GM21619 (cell line): ENCODE measurements at regions not wholly inside any gene's neighbourhood (a gene's known extent, or its start where the extent isn't known, plus 50 kb on each side); places are given as distances from the start of the nearest gene placed in this dataset.

Experiments used
- ATAC-seq: cut with Tn5 transposase; IDR thresholded peaks from one replicate; pipeline ENCODE4 v1.9.1; 2021; ENCODE audit not compliant: unreplicated experiment

DNA sequence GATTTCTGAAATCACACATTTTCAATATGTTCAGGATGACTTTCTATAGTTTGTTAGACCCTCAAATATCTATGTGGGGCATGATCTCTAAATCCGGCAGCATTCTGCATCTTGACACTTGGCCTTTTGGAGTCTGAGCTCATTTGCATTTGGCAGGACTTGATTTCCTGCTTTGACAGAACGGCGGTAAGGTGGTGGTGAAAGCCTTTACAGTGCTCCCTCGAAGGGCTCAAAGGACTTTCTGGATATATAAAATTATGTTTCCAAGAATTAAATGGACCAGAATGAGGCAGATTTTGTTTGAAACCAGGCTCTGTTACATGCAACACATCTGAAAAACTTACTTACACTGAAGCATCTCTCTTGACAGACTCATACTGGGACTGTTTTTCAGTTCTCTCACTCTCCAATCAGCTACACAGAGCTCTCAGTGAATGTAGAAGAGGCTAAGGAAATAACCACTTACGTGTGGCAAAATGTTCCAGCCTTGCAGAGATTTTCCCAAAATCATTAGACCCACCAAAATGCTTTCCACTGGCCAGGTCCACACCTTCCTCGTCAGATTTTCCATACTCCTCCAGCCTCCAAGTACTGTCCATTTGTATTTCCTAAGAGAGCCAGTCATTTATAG lies 207.2 kb downstream of the SPRY2 start:
- no peak for ATAC-seq

DNA sequence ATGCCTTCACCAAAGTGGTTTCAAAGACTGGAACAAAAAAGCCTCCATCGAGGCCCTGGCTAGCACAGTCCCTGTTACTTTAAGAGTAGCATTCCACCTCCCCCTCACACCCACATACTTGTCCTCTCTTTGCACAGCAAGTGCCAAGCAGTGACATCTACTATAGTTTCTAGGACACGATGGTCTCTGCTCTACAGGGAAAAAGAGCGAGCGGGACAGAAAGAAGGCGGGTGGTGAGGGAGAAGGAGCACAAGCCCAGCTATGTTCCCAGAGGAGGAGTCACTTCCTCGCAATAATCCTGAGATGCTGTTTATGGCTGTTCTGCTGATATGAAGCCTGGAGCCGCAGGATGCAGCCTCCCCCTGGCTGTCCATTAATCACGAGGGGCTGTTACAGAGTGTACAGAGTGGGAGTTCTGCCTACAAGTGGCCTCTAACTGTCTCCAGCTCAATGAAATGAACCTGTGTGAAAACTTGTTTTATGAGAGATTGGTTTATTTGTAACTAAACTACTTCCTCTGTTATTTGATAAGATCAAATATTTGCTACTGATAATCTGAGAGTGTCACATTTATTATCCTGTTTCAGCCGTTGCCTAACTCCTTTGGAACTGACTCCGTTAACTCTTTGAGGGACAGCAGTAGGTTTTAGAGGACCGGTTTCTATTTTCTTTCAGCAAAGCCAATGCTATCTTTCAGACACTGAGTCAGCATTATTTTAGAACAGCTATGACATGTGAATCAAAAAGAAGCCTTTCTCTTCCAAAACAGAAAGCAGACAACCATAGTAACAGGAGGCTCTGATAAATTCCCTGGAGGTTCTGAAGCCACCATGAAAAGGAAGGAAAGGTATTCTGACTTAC lies 208.0 kb downstream of the SPRY2 start:
- ATAC-seq: no peak

DNA sequence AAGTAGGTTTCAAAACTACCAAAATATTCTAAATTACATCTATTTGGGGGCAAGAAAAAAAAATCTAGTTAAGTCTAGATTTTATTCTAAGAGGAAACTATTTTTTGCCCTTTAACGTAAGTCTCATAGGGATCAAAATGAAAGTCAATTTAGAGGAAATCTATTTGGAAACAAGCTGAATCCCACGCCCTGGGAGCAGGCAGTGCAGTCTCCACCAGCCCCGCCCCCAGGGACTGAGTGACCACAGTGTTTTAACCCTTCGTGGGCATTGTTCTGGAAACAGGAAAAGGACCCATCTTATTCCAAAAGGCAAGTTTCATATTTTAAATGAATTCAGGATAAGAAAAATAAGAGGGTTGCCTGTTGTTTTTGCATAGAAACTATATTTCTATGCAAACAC lies 209.7 kb downstream of the SPRY2 start:
- no peak for ATAC-seq

DNA sequence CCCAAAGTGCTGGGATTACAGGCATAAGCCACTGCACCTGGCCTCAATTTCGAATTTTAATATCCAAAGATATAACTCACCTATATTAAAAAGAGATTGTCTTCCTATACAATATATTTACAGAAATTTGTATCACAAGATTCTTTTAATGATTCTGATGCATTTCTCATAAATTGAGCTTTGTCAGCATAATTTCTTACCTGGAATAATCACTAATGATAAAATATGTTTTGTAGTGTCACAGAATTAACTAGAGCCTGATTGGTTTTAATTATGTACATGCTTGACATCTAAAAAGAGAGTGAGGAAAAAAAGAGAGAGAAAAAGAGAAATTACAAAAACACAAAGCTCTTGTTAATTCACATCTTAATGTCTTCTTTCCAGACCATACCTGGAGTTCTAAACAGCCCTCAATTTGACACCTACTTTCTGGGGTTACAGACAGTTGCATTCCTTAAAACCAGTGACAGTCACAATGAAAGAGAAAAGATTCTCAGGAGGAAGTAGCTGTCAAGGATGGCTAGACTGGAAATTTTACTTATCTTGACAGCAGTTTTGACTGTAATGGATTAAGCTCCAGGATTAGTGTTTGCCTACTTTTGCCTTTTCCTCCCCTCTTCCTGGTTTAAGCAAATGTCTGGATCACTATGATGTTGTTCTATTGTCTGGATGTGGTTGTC lies 214.4 kb downstream of the SPRY2 start:
- no peak for ATAC-seq

DNA sequence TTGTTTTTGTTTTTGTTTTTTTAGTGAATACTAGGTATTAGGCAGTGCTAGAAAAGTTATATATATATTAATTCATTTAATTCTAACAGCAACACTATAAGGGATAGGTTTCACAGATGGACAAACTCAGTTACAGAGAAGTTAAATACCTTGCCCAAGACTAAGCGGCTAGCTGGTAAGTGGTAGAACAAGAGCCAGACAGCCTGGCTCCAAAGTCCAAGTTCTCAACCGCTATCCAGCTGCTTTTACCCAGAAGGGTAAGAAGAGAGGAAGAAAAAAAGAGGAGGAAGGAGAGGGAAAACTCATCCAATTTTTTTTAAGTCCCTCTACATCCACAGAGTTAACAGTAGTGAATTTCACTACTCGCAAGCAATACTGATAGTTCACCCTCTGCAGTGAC lies 217.0 kb downstream of the SPRY2 start:
- ATAC-seq: no peak

DNA sequence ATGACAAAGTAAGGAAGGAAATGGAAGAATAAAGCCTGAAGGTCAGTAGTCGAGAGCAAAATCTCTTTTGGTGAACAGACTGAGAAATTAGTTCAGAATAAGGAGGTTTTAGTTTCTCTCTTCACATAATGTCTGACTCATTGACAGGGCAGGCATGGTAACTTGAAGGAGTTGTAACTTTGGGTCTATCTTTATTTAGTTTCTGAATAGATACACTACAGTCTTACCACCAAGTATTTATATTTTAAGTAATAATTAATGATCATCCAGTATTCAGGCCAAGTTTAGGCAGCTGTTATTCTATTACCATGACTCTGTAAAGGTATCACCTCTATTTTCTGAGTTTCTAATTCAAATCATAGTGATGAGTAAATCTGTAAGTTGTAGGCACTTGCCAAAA lies 219.9 kb downstream of the SPRY2 start:
- ATAC-seq: peak; percentile 90

DNA sequence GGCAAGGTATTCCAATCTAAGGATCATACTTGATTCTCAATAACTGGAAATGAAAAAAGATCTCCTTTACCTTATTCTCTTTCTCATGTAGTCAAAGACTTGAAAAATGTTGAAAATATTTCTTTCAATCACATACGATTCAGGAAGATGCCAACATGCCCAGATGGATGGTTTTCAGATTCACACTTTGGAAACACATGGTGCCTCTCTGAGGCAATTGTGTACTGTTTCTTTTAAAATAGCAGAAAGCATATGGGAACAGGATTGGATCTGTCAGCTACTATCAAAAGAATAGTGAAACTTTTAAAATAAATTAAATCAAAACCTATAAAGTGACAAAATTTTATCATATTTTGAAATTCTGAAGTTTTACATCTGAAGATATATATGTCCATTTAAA lies 222.4 kb downstream of the SPRY2 start:
- ATAC-seq: no peak

DNA sequence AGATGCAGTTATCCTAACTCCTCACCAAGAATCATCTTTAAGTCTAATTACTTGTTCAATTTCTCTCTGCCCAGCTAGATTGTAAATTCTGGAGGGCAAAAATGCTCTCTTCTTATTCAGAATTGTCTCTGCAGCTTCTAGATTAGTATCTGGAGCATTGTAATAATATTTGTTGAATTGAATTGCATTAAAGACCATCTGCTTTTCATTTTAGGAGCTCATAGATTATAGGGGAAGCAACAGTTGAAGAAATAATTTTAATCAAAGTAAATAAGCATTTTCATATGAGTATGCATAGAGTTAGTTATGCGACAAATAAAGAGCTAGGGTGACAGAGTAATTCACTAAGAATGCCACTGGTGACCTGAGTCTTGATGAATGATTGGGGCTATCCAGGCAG lies 222.8 kb downstream of the SPRY2 start:
- ATAC-seq: no peak

DNA sequence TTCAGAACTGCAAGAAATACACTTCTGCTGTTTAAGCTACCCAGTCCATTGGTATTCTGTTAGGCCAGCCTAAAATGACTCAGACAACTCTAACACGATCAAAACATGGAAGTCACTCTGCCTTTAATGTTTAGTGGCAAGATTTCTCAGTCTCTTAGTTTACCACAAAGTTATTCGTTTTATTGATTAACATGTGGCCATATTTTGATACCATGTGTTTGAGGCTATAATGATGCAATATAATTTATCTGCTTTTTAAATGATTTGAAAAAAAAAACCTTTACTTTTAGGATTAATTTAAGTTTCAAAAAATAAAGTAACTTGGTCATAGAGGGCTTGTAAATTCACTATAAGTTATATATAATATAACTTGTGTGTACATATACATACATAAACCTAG lies 223.4 kb downstream of the SPRY2 start:
- ATAC-seq: no peak

DNA sequence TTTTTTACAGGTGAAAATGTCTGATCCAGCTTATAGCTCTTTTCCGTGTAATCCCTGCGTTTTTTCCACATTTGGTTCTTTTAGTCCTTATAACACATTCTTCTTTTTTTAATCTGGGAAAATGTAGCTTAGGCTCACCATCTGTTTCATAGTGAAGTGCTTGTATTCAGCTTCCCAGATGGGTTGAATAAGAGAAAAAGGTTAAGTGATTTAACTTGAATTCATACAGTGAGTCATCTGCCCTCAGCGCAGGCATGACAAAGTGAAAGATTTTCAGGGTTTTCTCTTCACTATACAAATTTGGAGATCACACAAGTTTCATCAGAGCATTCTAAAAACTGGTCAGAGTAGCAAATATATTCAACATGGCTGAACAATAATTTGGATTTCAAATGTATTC lies 224.8 kb downstream of the SPRY2 start:
- no peak for ATAC-seq

DNA sequence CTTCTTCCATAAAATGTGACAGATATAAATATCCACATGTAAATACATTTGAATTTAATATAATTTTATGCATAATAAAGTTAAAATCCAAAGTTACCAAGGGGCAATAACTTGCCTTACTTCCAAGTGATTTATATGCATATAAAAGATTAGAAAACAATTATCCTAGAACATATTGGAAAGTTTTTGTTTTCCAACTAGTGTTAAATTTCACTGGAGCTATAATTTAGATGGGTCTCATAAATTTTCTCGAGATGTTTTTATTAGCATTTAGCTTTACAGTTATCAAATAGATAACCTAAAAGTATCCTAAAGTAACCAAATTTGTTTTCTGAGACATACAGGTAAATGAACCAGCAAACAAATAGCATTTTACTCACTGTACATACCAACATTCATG lies 225.3 kb downstream of the SPRY2 start:
- no peak for ATAC-seq

DNA sequence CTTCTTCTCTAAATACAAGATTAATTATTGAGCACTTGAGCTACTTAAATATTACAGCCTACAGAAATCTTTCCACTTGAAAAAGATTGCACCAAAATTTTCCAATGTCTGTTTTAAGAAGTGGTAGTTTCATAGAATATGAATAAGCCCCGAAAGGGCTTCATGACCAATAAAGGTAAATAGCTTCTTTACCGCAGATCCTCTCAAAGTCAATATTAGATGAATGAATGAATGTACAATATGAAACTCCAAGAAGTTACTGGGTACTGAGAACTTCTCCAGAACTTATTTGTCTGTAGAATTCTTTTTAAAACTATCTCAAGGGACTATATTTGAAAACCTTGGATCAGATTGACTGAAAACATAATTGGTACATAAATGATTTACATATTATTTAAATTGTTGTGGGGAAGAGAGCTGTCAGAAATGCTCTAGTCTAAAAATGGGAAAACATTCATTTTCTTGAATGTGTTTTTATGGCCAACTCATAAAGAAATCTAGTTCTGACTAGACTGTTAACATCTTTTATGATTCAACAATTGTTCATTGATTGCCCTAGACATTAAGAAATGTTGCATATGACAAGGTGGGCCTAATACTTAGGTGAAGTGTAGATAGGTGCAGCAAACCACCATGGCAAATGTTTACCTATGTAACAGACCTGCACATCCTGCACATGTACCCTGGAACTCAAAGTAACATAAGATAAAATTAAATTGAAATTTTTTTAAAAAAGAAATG lies 227.0 kb downstream of the SPRY2 start:
- no peak for ATAC-seq

DNA sequence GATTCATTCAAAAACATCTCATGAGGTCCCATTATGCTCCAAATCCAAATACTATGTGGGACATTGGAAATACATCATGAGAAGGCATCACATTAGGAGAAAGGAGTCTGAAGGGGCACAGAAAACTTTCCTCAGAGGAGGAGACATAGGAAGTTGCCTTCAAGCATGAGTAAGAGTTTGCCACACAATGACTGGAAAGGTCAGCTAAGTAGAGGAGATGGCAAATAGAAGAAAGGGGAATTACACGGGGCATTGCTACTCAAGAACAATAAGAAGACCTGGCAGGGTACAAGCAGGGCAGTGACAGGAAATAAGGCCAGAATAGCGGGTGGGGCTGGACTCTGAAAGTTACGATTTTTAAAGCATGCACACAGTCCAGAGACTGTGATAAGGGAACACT lies 231.6 kb downstream of the SPRY2 start:
- ATAC-seq: no peak

DNA sequence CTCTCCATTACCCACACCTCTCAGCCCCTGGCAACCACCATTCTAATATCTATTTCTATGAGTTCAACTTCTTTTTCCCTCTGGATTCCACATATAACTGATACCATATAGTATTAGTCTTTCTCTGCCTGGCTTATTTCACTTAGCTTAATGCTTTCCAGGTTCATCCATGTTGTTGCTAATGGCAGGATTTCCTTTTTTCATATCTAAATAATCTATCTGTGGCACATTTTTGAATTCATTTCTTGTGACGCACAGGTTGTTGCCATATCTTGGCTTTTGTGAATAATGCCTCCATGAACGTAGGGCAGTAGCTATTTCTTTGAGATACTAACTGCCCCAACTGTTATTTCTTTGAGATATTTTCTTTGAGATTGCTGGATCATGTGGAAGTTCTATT lies 235.6 kb downstream of the SPRY2 start:
- ATAC-seq: no peak

DNA sequence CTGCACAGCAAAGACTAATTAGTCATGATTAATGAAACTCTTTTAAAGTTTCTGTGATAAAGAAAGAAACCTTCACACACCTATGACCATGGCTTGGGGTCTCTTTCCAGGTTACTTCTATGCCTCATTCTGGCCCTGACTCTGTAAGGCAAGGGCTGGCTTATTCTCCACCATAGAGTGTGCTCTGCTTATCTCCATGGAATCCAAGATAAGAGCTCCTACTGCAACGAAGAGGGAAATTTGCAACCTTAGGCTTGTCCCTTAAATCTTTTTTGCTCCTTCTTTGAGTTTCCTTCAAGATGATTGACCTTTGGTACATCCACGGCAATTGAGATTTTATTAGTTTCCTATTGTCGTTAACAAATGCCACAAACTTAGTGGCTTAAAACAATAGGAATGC lies 239.9 kb downstream of the SPRY2 start:
- ATAC-seq: no peak

DNA sequence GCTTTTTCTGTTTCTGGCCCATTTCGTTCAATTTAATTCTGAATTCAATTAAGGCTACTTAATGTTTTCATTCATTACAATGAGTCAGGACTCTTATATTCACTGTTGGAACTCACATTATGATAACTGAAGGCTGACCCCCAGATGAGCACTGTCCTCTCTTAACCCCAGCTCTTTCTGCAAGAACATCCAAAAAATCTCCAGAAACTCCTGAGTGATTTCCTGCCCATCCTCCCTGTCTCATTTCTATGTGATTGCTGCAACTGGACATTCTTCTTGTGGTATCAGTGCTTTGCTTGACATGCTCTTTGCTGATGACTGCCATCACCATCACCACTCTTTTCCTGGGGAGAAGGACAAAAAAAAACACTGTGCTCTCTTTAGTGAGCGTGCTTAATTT lies 240.3 kb downstream of the SPRY2 start:
- ATAC-seq: no peak

DNA sequence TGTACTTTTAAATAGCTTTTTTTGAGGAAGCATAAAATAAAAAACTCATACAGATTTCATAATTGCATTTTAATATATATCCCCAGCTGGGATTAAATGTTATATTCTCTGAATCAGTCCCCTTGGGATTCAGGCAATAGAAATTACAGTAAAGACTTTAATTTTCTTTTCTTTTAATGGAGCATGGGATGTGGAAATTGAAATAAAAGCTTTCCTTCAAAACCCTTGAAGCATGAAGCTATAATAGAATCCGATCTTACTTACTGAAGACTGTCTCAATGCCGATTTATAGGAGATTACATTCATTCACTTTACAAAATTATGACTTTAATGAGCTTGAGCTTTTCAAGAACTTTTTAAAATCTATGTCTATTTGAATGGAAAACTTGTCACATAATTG lies 243.4 kb downstream of the SPRY2 start:
- no peak for ATAC-seq

DNA sequence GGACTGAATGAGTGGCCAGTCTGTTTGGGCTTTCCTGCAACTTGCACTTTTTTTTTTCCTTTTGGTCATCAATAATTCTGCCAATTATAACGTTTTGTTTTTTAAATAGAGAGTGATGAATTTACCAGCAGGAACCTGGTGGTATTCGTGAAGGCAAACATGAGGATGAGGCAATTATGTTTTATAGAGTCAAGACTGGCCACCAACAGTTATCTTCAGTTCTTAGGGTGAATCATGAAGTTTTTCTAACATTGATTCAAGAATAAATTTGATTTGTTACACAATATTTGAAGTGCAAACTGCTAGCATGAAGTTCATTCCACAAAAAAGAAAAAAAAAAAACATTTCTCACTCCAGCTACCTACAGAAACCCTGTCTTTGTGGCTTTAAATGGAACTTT lies 244.5 kb downstream of the SPRY2 start:
- no peak for ATAC-seq

DNA sequence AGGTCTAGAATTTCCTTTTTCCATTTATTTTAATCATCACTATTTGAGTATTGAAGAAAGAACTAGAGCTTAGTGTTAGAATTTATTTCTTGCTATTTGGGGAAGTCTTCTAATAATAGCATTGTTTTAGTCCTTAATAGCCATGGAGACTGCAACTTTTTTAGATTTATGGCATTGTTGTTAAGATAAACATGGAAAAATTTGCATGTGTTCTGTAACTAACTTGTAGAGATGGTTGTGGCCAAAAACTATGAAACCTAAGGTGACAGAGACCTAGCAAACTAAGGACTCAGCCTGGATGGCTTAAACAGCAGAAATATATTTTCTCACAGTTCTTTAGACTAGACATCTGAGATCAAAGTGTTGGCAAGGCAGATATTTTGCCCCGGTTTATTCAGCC lies 246.4 kb downstream of the SPRY2 start:
- ATAC-seq: no peak

DNA sequence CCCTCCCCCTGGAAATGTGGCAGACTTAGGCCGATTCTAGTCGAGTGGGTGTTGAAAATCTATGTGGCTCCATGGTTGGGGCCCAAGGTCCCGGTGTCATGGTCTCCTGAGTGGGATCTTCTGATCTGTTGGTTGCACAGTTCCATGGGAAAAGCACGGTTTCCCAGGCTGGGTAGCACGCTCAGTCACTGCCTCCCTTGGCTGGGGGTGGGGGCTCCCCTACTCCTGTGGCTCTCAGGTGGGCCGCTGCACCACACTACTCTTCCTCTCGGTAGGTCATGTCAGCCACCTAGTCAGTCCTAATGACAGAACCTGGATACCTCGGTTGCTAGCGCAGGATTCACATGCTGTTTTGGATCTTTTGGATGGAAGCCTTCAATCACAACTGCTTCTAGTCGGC lies 247.0 kb downstream of the SPRY2 start:
- ATAC-seq: no peak

DNA sequence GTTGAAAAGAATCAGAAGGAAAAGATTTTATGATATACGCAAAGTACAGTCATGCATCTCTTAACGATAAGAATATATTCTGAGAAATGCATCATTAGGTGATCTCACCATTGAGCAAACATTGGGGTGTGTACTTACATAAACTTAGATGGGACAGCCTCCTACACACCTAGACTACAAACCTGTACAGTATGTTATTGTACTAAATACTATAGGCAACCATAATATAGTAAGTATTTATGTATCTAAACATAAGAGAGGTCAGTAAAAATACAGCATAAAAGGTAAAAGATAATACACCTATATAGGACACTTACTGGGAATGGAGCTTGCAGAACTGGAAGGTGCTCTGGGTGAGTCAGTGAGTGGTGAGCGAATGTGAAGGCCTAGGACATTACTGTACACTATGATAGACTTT lies 254.6 kb downstream of the SPRY2 start:
- no peak for ATAC-seq
